ENCODE measurements at regions not wholly inside any gene's neighbourhood (a gene's known extent, or its start where the extent isn't known, plus 50 kb on each side); places are given as distances from the start of the nearest gene placed in this dataset.

- DNase-seq (ENCODE audit: low read depth): no peak
Observed at GRCh38 chr2:8477552-8478470, 204.0 kb upstream of the ID2 start.

DNA sequence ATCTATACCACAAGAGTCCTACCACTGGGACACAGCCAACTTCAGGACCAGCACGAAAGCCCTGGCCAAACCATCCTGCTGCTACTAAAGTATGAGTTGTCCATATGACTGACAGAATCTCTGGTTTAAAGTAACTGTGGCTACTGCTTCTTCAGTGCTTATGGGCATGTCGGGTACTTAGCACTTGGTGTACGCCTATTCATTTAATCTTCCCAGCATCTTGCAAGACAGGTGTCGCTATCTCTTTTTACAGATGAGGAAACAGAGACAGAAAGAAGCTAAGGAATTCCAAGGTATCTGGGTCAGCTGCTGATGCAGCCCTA, 203.4 kb upstream of the ID2 start:
- DNase-seq (ENCODE audit: low read depth): no peak

DNA sequence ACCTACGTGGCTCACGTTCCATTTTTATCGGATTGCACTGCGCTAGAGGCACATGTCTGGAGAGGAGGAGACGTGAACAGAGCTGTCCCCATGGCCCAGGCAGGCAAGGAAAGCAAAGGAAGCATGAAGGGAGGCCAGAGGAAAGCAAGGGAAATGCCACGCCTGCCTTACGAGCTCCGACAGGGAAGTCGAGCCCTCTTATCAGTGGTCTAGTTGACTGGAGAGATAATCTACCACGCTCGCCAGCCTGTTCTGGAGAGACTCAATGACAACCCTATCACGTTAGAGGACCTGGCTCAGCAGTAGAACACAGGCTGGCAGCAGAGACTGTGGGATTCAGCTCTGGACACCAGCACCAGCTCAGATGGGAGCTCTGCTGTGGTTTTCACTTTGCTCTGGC, 202.6 kb upstream of the ID2 start:
- no peak for DNase-seq (ENCODE audit: low read depth)

DNA sequence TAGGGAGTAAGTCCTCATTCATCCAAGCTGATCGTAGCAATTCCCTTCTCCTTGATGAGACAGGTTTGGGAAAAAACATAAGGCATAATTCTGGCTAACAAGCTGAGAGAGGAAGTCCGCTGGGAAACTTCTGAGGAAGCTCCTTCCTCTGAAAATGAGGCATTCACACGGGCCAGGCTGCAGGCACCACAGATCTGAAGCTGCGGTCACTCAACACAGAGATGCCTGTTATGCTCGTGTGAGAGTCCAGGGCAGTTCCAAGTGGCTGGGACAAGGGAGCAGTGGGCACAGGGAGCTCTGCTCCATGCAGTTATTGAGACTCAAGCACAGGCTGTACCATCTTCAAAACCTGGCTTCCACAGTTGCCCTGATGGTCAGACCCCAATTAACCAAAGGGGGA, 200.9 kb upstream of the ID2 start:
- no peak for DNase-seq (ENCODE audit: low read depth)

DNA sequence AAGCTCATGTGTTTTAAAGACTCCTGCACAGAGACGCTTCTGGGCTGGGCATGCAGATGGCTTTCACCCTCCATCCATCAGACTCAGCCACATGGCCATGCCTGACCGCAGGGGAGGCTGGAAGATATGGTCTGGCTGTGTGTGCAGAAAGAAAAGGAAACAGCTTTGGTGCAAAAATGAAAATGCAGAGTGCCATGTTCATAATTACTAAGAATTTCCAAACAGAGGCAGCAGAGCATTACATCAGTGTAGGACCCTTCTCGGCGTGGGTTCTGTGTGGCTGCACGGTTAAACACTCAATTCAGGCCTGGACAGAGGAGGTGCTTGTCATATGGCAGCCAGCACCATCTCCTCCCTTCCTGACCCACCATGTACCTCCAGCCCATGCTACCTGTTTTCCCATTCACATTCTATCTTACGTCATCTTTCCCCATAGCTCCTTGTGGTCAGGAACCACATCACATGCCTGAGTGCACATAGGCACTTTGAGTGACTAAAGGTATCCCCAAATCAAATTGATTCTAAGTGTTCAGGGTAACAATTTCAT, 200.3 kb upstream of the ID2 start:
- DNase-seq (ENCODE audit: low read depth): no peak

DNA sequence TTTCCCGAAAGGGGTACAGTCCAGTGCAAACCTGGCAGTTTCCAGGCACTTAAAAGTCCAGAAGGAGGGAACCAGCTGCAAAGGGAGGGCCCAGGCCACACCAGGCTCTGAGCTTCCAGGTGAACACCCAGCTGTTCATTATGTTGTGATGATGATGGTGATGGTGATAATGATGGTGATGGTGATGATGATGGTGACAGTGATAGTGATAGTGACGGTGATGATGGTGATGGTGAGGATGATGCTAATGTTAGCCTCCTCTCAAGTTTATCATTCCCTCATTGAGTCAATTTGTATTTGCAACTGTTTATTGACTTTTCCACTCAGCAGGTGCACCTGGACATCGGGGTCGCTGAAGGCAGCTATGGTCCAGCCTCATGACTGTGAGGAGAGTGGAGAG, 199.4 kb upstream of the ID2 start:
- DNase-seq (ENCODE audit: low read depth): no peak

DNA sequence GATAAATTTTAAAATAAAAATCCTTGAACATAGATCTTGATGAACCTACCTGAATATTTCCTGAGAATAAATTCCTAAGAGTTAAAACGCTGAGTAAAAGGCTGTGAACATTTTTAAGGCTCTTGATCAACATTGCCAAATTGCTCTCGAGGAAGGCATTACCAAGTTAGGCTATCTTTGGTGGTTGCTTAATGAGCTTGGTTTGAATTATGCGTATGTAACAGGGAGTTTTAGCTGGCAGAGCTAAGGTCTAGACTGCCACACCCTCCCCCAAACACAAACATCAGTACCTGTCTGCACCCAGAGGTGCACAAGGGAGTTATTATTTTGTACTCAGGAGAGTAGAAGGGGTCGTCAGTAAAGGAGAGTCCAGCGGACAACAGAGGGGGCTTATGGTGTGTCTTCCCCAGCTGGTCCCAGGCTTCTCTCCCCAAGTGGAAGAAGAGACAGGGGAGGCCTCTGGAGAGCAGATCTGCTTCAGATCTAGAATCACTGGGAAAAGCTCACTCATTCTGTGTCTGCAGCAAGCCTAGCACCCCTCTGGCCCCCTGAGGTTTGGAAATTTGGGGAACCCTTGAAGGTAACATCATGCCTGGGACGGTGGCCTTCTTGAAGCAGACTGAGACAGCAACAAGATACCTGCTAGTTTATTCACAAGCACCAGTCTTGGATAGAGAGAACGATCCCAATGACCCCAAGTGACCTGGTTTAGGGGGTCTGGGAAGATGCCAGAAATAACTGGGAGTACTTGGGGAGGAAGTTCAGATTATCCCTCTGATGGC, 197.2 kb upstream of the ID2 start:
- DNase-seq (ENCODE audit: low read depth): no peak

DNA sequence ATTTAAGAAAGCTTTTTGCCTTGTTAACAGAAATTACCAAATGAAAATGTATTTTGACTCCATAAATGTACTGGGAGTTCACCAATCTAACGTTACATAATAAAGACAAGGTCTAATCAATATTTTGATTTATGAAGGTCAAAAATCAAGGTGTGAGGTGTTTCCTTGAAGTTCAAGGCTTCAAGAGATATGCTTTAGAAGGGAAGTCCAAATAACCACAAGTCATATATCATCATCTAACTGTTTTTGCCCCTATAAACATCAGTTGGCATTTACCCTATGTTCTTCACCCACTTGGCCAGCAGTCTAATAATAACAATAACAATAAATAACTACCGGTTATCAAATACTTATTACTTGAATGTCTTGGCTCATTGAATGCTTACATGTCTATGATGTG, 196.1 kb upstream of the ID2 start:
- DNase-seq (ENCODE audit: low read depth): no peak

- no peak for DNase-seq (ENCODE audit: low read depth)
Observed at GRCh38 chr2:8486141-8486540, 195.7 kb upstream of the ID2 start.

DNA sequence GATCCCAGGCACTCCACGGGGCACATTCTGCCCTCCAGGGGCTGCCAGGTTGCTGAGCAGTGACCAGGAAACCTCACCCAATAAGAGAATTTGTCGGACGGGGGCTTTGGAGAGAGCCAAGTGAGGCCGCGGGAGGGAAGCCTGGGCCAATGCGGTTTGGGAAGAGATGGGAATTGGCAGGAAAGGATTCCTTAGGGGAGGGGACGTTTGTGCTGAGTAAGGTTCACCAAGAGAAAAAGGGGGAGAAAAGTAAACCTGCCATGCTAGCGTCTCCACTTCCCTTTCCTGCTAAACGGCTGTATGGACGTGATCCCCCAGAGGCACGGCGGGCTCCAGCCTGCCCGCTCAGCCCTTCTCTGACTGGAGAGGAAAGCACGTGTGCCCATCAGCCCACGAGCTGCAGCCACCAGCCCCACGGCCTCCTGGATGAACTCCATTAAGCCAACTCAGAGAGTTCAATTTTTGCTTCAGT, 194.4 kb upstream of the ID2 start:
- DNase-seq (ENCODE audit: low read depth): no peak

DNA sequence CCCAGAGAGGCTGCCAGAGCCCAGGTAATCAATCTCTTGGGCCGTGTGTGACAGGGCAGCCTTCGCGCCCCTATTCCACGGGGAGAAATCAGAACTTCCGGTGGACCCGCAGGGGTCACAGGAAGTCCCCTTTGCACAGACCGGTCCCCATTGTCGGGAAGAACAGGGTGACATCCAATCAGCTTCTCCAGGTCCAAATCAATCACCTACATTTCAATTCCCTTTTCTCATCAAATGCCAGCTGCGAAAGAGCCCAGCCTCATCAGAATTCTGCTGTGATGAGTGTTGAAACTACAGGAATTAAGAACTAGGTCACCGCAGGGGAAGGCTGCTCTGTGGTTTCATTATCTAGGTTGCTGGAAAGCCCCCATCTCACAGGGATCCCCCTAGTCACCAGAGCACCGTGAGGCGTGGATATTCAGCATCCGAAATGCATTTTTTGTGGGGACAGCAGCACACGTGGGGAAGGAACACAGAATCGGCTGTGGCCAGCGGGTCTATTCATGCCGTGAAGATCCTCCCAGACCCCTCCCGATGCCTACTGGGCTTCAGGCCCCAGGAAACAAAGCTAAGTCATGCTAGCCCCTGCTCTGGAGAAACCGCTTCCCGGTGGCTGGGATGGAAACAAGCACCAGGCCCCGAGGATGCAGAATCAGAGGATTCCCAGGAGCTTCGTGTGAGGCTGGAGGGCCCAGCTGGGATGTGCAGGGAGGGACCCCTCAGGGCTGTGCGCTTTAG, 193.7 kb upstream of the ID2 start:
- peak; percentile 25 for DNase-seq (ENCODE audit: low read depth)

DNA sequence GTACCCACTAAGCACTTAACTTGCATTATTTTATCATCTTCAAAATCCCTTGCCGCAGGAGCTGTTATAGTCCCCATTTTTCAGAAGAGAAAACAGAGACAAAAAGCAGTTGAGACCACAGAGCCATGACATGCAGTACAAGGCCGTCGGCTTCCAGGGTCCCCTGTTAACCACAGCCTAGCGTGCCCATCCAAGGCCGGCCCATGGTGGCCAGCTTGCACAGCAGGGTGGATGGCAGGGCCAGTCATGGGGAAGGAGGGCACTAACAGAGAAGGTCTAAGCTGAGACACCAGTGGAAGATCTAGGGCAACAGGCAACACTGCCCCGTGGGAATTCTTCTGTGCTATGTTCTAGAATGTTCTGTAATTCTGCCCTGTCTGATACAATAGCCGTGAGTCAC, 192.6 kb upstream of the ID2 start:
- DNase-seq (ENCODE audit: low read depth): no peak

- DNase-seq (ENCODE audit: low read depth): no peak
Observed at GRCh38 chr2:8489751-8490150, 192.1 kb upstream of the ID2 start.

DNA sequence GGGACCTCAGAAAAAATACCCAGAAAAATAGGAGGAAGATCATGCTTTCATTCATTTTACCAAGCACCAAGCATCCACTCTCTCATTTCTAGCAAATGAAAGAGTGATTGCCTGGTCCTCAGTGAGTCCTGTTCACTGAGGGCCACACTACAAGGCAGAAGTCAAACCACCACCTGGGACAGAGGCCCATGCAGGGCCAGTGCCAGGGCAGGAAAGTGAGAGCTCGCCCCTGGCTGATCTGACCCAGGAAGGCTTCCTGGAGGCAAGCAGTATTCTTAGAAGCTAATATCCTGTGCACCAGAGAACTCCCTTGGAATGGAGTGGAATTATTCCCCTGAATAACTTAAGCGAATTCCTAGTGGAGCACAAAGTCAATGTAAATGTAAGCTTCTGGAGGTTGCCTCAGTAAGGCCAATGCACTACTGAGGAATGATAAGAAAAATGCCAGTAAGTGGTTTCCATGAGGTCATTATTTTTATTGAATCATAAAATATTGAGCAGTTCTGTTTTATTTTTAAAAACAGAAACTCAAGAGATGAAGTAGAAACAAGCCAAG, 191.6 kb upstream of the ID2 start:
- DNase-seq (ENCODE audit: low read depth): no peak

- no peak for DNase-seq (ENCODE audit: low read depth)
Observed at GRCh38 chr2:8491296-8492027, 190.4 kb upstream of the ID2 start.

GRCh38 chr2:8494151-8494550, 187.7 kb upstream of the ID2 start:
- DNase-seq (ENCODE audit: low read depth): no peak

- DNase-seq (ENCODE audit: low read depth): no peak
Observed at GRCh38 chr2:8494589-8494988, 187.3 kb upstream of the ID2 start.

DNA sequence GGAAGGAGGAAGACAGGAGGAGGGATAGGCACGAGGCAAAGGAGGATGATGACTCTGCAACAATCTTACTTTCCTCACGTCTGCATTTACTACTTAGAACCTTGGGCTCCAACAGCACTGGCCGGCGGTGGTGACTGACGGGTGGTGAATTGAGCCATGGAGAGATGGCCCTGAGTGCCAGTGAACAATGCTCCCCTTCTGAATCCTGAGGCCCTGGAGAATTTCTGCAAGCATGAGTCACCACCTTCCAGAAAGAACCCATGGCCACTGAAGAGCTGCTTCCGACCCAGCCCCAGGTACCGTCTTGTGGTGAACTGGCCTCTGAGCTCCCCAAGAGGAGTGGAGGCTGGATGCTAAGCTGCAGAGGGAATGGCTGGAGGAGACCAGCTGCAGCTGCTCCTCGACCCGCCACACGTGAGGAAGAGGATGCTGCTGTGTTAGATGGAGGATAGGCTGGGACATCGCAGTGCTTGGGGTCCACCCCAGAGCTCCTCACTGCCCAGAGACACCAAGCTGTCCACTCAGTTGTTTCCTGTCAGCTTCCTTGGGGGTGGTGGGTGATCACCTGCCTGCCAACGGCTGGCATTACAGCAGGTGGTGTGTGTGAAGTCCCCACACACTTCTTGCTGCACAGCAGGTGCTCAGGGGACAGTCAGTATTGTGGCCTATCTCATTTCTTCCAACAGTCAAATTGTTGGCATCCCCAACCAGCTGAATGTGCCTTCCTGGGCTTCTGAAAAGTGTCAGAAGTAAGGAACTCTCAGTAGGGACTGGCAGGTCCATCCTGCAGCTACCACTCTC, 186.5 kb upstream of the ID2 start:
- DNase-seq (ENCODE audit: low read depth): no peak

DNA sequence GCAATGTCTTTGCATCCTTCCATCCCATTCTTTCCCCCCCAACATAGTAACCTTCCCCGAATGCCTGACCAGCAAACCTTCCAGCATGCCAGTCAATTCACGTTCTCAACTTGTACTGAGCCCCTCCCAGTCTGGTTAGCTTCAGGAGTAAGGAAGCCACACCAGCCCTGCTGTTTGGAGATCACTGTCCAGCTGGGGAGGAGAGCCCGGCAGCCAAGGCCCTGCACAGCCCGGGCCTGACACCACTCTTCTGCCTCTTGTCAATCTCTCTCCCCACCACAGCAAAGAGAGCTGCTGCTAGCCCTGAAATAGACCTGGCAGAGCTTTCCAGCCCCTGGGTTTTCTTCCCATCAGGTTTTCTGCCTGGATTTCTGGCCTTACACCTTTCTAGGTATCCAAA, 185.8 kb upstream of the ID2 start:
- DNase-seq (ENCODE audit: low read depth): no peak

GRCh38 chr2:8496617-8497016, 185.2 kb upstream of the ID2 start:
- DNase-seq (ENCODE audit: low read depth): no peak

DNA sequence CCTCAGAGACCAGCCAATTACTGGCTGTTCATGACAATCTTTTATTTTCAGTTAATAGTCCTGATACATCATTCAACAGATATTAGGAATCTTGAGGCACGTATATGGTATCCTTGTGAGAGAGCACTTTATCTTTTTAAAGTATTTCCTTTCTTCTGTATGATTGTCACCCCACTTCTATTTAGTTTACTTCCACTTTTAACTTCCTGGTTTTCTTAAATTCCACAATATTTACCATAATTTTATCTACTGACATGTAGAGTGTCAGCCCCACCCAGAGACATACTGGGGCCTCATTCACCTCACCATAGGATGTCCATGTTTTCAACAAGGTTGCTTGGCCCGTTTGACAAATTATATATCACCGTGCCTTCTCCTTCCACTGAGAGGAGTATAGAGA, 182.9 kb upstream of the ID2 start:
- DNase-seq (ENCODE audit: low read depth): no peak

All from activated T-cell treated with anti-CD3 and anti-CD28 coated beads for 1 hour (primary cell).